Stimulated activated CD8-positive, alpha-beta memory T cell treated with anti-CD3 and anti-CD28 coated beads, Interleukin-12 subunit alpha, Interleukin-12 subunit beta, amount 100 ng/mL, for 1 hour (primary cell): ENCODE measurements at regions not wholly inside any gene's neighbourhood (a gene's known extent, or its start where the extent isn't known, plus 50 kb on each side); places are given as distances from the start of the nearest gene placed in this dataset.

ENCODE experiments used
- DNase-seq: peaks from one replicate; pipeline ENCODE4 v3.0.0-alpha.2; 2020; ENCODE audit warnings: low read depth

DNA sequence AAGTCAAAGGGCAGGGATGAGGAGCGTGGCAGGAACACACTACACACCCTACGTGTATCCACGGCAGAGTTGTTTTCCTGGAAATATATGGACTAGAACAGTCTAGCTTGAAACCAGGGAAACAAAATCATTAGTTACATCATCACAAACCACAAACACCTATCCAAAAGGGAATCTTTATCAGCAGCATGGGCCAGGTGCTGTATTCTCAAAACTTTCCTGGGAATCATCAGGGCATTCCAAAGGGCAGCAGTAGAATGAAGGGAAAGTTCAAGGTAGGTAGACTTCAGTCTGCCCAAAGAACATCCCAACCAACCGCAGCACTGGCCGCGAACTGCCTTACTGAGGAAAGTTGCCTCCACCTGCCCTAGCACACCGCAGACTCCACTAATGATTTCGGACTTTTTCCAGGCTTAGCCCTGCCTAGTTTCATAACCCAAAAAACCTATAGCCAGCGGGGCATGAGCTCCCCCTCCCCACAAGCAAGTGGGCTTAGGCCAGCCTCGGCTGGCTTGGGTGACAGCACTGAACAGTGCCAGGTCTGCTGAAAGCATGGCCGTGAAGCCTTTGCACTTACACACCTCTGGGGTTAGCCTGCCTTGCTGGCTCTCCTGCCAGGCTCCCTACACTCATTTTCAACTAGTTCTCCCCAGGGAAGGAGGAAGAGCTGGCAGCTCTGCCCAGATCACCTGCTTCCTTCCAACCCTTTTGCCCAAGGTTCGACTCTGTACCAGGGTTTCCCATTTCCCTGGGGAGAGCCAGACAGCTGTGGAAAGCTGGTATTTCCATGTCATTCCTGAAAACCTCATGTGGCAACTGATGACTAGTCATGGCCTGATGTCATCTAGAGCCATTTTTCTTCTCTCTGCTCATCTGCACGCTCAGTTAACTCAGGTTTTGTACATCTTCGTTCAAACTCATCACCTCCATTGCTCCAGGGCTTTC lies 77.3 kb upstream of the UBAC2 start:
- DNase-seq: no peak

GRCh38 chr13:99124046-99124400 lies 76.6 kb upstream of the UBAC2 start:
- no peak for DNase-seq

DNA sequence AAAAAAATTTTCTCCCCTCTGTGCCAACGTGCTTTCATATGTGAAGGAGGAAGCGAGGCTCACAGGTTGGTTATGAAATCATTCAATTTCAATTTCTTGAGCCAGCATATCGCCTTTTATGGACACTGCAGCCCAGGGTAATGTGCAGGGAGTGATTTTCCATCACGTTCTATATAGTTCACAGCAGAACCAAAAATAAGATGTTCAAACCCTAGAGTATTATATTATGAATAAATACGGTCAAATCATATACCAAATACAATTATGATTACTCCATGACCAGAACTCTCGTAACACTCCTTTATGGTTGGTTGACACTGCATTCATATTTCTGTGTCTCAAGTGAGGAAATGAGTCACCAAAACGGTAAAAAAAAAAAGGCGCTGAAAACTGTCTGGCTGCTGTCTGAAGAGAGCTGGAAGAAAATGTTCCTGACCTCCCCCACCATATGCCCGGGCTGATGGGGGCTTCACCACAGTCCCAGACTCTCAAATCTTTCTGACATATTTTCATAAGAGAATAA lies 75.8 kb upstream of the UBAC2 start:
- no peak for DNase-seq

GRCh38 chr13:99125326-99125915 lies 75.2 kb upstream of the UBAC2 start:
- no peak for DNase-seq

DNA sequence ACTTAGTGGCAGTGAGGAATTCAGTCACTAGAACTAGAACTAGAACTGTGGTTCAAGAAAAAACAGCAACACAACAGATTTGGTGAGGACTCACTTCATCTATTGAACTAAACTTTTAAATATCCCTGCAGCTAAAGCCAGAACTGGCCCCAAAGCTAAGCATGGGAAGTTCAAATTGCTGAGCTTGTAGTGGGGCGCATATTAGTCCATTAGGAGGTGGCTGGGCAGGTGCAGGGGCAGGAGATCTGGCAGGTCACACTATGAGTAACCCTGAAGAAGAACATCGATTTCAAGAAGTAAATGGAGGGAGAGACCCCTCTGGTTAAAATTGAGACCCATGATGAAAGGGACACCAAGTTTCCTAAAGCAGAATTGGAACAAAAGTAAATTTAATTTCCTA lies 73.8 kb upstream of the UBAC2 start:
- DNase-seq: no peak

DNA sequence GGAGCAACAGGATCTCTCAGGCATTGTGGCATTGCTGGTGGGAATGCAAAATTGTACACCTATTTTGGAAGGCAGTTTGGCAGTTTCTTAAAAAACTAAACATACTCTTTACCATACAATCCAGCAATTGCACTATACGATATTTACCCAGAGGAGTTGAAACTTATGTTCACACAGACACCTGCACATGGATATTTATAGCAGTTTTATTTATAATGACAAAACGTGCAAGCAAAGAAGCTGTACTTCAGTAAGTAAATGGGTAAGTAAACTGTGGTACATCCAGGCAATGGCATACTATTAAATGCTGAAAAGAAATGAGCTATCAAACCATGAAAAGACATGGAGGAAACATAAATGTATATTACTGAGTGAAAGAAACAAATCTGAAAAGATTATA lies 71.6 kb upstream of the UBAC2 start:
- DNase-seq: no peak

DNA sequence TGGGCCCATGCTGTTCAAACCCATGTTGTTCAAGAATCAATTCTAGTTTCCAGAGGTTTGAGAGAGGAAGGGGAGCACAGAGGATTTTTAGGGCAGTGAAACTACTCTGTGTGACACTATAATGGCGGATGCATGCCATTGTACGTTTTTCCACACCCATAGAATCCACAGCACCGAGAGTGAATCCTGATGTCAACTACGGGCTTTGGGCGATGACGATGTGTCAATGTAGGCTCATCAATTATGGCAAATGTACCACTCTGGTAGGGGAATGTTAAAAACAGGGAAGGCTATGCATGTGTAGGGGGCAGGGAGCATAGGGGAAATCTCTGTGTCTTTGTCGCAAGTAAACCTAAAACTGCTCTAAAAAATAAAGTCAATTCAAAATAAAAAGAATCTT lies 70.7 kb upstream of the UBAC2 start:
- DNase-seq: no peak

- no peak for DNase-seq
Observed at GRCh38 chr13:99131410-99131809, 69.2 kb upstream of the UBAC2 start.

- no peak for DNase-seq
Observed at GRCh38 chr13:99132295-99132835, 68.3 kb upstream of the UBAC2 start.

DNA sequence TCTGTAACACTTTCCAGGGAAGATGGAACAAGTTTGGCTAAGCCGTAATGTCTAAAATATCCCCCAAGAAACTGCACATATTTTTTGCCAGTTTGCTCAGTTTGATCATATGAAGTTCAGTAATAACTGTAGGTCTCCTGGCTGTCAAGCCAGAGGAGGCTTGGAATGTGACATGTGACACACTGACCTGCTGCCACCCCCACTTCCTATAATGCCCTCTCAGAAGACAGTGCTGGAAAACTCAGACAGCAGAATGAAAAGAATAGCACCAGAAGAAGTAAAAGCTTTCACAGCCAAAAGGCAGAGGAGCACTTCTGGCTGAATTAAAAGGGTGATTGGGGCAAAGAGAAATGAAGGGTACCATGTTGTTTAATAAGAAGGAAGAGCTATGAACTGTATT lies 67.4 kb upstream of the UBAC2 start:
- no peak for DNase-seq

DNA sequence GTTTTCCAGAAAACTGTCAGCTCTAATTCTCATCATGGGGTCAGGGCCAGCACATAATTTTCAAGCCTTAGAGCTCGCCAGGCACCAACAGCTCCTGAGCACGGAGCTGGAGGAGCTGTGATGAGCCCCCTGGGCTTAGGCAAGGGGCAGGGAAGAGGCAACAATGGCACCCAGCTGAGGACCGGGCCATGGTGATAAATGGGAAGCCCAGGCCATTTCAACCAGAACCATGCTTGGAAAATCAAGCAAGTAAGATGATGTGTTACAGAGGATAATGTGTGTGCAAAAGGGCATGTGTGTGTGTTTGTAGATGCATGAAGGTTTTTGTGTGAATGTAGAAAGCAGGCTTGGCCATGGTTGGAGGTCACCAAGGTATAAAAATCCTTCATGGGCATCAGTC lies 66.8 kb upstream of the UBAC2 start:
- DNase-seq: no peak

GRCh38 chr13:99135591-99135990 lies 65.1 kb upstream of the UBAC2 start:
- DNase-seq: no peak

DNA sequence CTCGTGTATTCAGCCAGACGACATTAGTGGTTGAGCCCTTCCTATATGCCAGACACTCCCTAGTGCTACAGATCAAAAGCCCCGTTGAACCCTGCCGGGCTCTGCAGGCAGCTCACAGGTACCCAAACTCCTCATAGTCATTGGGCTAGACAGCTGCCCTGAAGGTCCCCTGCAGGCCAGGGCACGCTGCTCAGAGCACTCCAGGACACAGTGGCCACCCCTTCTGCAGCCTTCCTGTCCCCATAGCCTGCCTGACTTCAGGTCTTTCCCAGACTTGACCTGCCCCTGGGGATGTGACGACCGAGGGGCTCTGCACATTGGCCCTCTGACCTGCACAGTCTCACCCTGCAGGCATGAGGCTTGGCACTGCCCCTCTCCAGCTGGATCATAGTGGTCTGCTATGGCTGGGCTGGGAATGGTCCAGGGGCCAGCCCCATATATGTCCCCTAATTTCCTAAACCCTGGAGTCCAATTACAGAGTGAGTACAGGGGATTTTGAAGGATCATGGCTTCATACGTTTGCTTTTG lies 64.2 kb upstream of the UBAC2 start:
- DNase-seq: no peak

- DNase-seq: no peak
Observed at GRCh38 chr13:99140831-99141230, 59.8 kb upstream of the UBAC2 start.

GRCh38 chr13:99143904-99144303 lies 56.8 kb upstream of the UBAC2 start:
- no peak for DNase-seq

DNA sequence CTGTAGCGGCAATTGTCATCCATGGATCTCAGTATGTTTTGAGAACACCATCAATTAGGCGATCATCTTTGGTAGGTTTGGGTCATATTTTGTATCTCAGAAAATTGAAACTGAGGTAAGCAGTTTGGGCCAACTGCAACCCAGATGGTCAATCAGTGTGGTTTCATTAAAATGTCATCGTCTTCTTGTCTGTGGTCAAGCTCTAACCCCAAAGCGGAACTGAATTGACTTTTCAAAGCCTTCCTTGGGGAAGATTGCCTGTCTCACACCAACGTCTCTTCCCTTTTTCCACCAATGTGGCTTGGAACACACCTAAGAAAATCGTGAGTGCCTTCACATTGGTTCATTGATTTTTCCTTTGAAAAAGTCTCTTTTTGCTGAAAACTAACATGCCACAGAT lies 56.3 kb upstream of the UBAC2 start:
- DNase-seq: no peak

DNA sequence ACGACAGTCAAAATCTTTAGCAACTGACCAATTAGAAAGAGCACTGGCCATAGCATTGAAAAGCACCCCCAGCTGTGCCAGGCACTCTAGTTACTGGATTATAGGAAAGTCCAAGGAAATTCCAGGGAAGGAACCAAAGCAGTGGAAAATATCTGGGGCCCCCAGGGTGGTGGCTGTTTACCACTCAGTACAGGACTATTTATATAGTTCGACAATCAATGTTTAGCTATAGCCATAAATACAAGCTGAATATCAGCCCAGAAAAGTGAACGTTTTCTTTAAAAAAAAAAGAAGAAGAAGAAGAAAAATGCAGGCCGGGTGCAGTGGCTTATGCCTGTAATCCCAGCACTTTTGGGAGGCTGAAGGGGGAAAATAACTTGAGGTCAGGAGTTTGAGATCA lies 55.2 kb upstream of the UBAC2 start:
- no peak for DNase-seq

DNA sequence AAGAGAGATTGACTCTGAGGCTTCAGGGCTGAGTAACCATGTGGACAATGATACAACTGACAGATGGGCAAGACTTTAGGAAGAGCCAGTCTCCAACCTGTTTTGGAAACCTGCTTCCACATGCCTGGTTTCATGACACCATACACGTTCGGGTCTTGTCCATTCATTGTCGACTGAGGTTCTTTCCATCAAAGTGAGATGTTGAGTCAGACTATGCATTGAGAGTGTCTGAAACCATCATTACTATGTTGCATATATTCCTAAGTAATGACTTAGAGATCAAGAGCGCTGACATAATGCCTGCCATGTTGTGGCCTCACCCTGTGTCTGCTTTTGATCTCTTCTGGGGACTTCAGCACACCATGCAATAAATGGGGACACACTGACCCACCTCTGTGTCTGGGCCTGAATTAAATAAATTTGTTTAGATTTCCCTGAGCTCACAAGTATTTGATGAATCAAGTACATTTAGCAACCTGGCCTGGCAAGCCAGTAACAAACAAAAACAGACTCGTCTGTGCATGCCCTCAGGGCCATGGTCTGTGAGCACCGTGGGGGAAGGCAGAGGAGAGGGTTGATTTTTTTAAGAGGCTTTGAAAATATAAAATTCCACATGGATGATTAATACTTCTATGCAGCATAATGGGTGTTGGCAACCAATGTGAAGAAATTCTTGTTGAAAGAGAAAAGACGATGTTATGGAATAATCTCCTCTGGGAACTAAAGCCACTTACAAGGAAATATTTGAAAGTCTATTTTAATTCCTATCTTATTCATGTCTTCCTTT lies 49.9 kb upstream of the UBAC2 start:
- DNase-seq: no peak
